ENCODE measurements at regions not wholly inside any gene's neighbourhood (a gene's known extent, or its start where the extent isn't known, plus 50 kb on each side); places are given as distances from the start of the nearest gene placed in this dataset.

DNA sequence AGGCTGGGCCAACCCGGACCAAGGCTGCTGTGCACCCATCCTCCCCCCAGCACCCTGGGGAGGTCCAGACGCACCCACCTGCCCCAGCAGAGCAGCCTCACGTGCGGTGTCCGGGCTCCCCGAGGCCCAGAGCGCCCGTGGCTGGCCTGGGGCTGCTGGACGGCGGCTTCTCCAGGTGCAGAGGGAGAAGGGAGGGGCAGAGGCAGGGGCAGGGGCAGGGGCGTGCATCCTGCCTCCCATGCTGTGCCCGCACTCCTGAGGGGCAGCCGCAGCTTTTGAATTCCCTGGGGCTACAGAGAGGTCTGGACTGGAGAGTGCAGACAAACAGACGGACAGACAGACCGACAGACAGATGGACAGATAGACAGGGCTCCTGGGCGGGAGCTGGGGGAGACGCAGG is 83.6 kb upstream of the PRR5 start:
- Histone ChIP-seq H4K8ac (ENCODE audit: low read depth in 2 of 2, low read length in 2 of 2) (no peak overlapping the region), H4K91ac (ENCODE audit: insufficient read depth, low read depth, low read length) (no peak overlapping the region), H3K4me3 (ENCODE audit: insufficient read depth, low read depth, low read length) (no peak overlapping the region), H3K79me1 (ENCODE audit: low read depth in 1 of 2, low read length in 2 of 2) (no peaks in the 10 kb centered on the region), H2AK5ac (ENCODE audit: low read depth, low read length) (no peak overlapping the region), H3K9ac (ENCODE audit: low read depth, low read length) (no peak overlapping the region), H2AFZ (replicated peaks; ENCODE audit: low read length, poor library complexity) (no peak overlapping the region), H3K23ac (ENCODE audit: low read depth, low read length) (no peak overlapping the region), H2BK120ac (ENCODE audit: low read depth, low read length) (no peak overlapping the region), H3K4me1 (ENCODE audit: control insufficient read depth, insufficient read depth, low read length) (no peaks in the 10 kb centered on the region), H3K27ac (ENCODE audit: insufficient read depth, low read length) (no peak overlapping the region), H2BK5ac (ENCODE audit: low read depth, low read length, poor library complexity, severe bottlenecking) (no peak overlapping the region), H2BK20ac (ENCODE audit: low read depth, low read length) (no peak overlapping the region), H4K20me1 (ENCODE audit: insufficient read depth, low read length) (no peaks in the 10 kb centered on the region), H3K18ac (ENCODE audit: low read depth, low read length) (no peak overlapping the region), H3K4ac (ENCODE audit: low read depth, low read length) (no peak overlapping the region), H3K4me2 (ENCODE audit: low read depth, low read length) (no peak overlapping the region), H3K9me3 (ENCODE audit: control insufficient read depth, insufficient read depth, low read length) (peaks cover 10% of the 10 kb centered on the region), H3K14ac (replicated peaks; ENCODE audit: low read depth, low read length) (no peak overlapping the region), H2BK15ac (ENCODE audit: low read depth, low read length) (no peak overlapping the region), H3K9me1 (ENCODE audit: insufficient read depth, low read length) (peaks cover 12% of the 10 kb centered on the region), H4K5ac (ENCODE audit: low read depth, low read length) (no peak overlapping the region), H3K56ac (ENCODE audit: extremely low read depth, insufficient read depth, low read length) (no peak overlapping the region), H2AK9ac (replicated peaks; ENCODE audit: low read depth, low read length, poor library complexity) (no peak overlapping the region), H3K27me3 (ENCODE audit: control insufficient read depth, insufficient read depth, low read length) (no peaks in the 10 kb centered on the region; the same call in 1 of the 2 replicates), H3K36me3 (ENCODE audit: control insufficient read depth, insufficient read depth, low read length) (no peaks in the 10 kb centered on the region)
- ATAC-seq (ENCODE audit: low read depth) (no peak), DNase-seq (no peak)
- in situ Hi-C loops (cut with MboI; ENCODE audit: low sequenced_read_pairs) (no loop called here), dilution Hi-C loops (cut with HindIII; ENCODE audit: low sequenced_read_pairs, unreplicated experiment) (no loop called here), intact Hi-C loops (cut with micrococcal nuclease) (no loop called here)
- TF ChIP-seq MAZ (IDR thresholded peaks at IDR 0.05; ENCODE audit: borderline replicate concordance, low read depth, low read length) (no peak), RAD21 (IDR thresholded peaks at IDR 0.05; ENCODE audit: low read length) (no peak), CEBPB (IDR thresholded peaks at IDR 0.05; ENCODE audit: low read depth, low read length) (no peak), RCOR1 (IDR thresholded peaks at IDR 0.05; ENCODE audit: insufficient replicate concordance, low read length) (no peak), CTCF (conservative IDR thresholded peaks at IDR 0.05; ENCODE audit: low read depth, low read length) (no peak), CHD1 (IDR thresholded peaks at IDR 0.05; ENCODE audit: low read depth, low read length) (no peak), NFE2L2 (IDR thresholded peaks at IDR 0.05; ENCODE audit: low read depth, low read length) (no peak), FOS (IDR thresholded peaks at IDR 0.05; ENCODE audit: low read depth, low read length) (no peak), RFX5 (IDR thresholded peaks at IDR 0.05; ENCODE audit: low read depth, low read length) (no peak)
- TF ChIP-seq, protein P1, sequence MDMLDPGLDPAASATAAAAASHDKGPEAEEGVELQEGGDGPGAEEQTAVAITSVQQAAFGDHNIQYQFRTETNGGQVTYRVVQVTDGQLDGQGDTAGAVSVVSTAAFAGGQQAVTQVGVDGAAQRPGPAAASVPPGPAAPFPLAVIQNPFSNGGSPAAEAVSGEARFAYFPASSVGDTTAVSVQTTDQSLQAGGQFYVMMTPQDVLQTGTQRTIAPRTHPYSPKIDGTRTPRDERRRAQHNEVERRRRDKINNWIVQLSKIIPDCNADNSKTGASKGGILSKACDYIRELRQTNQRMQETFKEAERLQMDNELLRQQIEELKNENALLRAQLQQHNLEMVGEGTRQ (IDR thresholded peaks at IDR 0.05; ENCODE audit: low read depth, low read length), result no peak
- CTCF ChIA-PET, result no interaction called here
- WGBS, 2 experiments (ENCODE audit: extremely low coverage in 2 of 2, insufficient read length in 1 of 2), result 87% methylated on average over 9 of the region's 17 CpGs; no CpG with 5 or more reads in 1 of the 2 experiments
- POLR2A ChIA-PET (ENCODE audit: unreplicated experiment), result no interaction called here
- no TSS peak for BruUV-seq (replicated peaks)
